Neural progenitor cell (in vitro differentiated cells): ENCODE measurements at regions not wholly inside any gene's neighbourhood (a gene's known extent, or its start where the extent isn't known, plus 50 kb on each side); places are given as distances from the start of the nearest gene placed in this dataset.

Experiments
- DNase-seq: peaks from one replicate; pipeline ENCODE4 v3.0.0-alpha.2; 2016; ENCODE audit warnings: low spot score
- H2AFZ ChIP-seq: fragments of 200-600 bp; sonication (generic); replicated peaks from 2 replicates; pipeline ENCODE4 v1.6.1; 2016; ENCODE audit warnings: antibody characterized with exemption
- H3F3A ChIP-seq: fragments of 200-600 bp; sonication (generic); 2 replicates; pipeline ENCODE4 v1.6.1; 2016; ENCODE audit warnings: antibody characterized with exemption, low read depth
- H3K27ac ChIP-seq: fragments of 200-600 bp; sonication (generic); 2 replicates; pipeline ENCODE4 v1.5.1; 2016; ENCODE audit warnings: mild to moderate bottlenecking
- H3K27me3 ChIP-seq: fragments of 200-600 bp; sonication (generic); 2 replicates; pipeline ENCODE4 v1.6.1; 2016; ENCODE audit warnings: mild to moderate bottlenecking, moderate library complexity
- H3K36me3 ChIP-seq: fragments of 200-600 bp; sonication (generic); 2 replicates; pipeline ENCODE4 v1.5.1; 2016
- H3K4me1 ChIP-seq: fragments of 200-600 bp; sonication (generic); 2 replicates; pipeline ENCODE4 v1.6.1; 2016; ENCODE audit warnings: mixed run types
- H3K4me2 ChIP-seq: fragments of 200-600 bp; sonication (generic); 2 replicates; pipeline ENCODE4 v1.6.1; 2016
- H3K4me3 ChIP-seq: fragments of 200-600 bp; sonication (generic); 2 replicates; pipeline ENCODE4 v1.5.1; 2016
- H3K79me2 ChIP-seq: fragments of 200-600 bp; sonication (generic); 2 replicates; pipeline ENCODE4 v1.6.1; 2016; ENCODE audit warnings: low read depth
- H3K9ac ChIP-seq: fragments of 200-600 bp; sonication (generic); 2 replicates; pipeline ENCODE4 v1.6.1; 2016
- H3K9me3 ChIP-seq: fragments of 200-600 bp; sonication (generic); 2 replicates; pipeline ENCODE4 v1.5.1; 2016; ENCODE audit warnings: low read depth
- H4K20me1 ChIP-seq: fragments of 200-600 bp; sonication (generic); 2 replicates; pipeline ENCODE4 v1.6.1; 2016; ENCODE audit warnings: low read depth
- H3K27ac Mint-ChIP-seq: 3 replicates; pipeline ENCODE4 v1.8.0; 2021; ENCODE audit warnings: mixed read lengths
- H3K27me3 Mint-ChIP-seq: 2 replicates; pipeline ENCODE4 v1.8.0; 2022; ENCODE audit warnings: low read depth, mild to moderate bottlenecking, inconsistent platforms, moderate library complexity, mixed read lengths; ENCODE audit not compliant: insufficient read depth
- H3K36me3 Mint-ChIP-seq: 3 replicates; pipeline ENCODE4 v1.8.0; 2021; ENCODE audit warnings: mixed read lengths
- H3K4me1 Mint-ChIP-seq: 3 replicates; pipeline ENCODE4 v1.8.0; 2021; ENCODE audit warnings: mixed read lengths
- H3K4me3 Mint-ChIP-seq: 3 replicates; pipeline ENCODE4 v1.8.0; 2021; ENCODE audit warnings: mild to moderate bottlenecking, moderate library complexity, mixed read lengths
- H3K9me3 Mint-ChIP-seq: 3 replicates; pipeline ENCODE4 v1.8.0; 2020; ENCODE audit warnings: mixed read lengths
- EZH2 ChIP-seq: fragments of 200-600 bp; sonication (generic); IDR thresholded peaks from 2 replicates; pipeline ENCODE4 v1.6.1; 2017; ENCODE audit warnings: antibody characterized with exemption, mild to moderate bottlenecking, moderate library complexity
- EZH2phosphoT487 ChIP-seq: fragments of 200-600 bp; sonication (generic); IDR thresholded peaks from 2 replicates; pipeline ENCODE4 v1.6.1; 2017; ENCODE audit warnings: antibody characterized with exemption
- TF ChIP-seq, protein P1 (sequence below): fragments of 200-600 bp; sonication (generic); IDR thresholded peaks from 2 replicates; pipeline ENCODE4 v1.5.1; 2017; ENCODE audit warnings: antibody characterized with exemption, mild to moderate bottlenecking

DNA sequence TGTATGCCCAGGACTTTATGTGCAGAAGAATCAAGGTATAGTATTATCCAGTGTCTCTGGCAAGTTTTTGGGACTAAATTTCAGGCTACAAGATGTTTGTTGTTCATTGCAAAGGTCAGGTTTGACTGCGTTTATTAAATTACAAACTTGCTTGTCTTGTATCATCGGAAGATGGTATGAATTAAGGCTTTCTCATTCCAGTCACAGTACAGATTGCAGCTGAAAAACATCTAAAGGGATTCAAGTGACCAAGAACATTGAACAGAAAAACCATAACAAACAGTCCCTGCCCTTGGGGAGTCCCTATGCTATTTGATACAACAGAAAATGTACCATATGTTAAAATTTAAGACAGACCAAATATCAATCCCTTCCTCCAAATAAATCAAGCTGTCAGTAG is 244.7 kb upstream of the TNC start:
- TF ChIP-seq, protein P1, sequence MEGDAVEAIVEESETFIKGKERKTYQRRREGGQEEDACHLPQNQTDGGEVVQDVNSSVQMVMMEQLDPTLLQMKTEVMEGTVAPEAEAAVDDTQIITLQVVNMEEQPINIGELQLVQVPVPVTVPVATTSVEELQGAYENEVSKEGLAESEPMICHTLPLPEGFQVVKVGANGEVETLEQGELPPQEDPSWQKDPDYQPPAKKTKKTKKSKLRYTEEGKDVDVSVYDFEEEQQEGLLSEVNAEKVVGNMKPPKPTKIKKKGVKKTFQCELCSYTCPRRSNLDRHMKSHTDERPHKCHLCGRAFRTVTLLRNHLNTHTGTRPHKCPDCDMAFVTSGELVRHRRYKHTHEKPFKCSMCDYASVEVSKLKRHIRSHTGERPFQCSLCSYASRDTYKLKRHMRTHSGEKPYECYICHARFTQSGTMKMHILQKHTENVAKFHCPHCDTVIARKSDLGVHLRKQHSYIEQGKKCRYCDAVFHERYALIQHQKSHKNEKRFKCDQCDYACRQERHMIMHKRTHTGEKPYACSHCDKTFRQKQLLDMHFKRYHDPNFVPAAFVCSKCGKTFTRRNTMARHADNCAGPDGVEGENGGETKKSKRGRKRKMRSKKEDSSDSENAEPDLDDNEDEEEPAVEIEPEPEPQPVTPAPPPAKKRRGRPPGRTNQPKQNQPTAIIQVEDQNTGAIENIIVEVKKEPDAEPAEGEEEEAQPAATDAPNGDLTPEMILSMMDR = no peak
- no peak for TF ChIP-seq EZH2
- no peaks in the 10 kb centered on the region for H4K20me1 ChIP-seq
- no peaks in the 10 kb centered on the region for H3F3A ChIP-seq
- H3K27ac ChIP-seq = no peak overlapping the region
- H3K9me3 ChIP-seq = no peaks in the 10 kb centered on the region
- no peak overlapping the region for H3K9ac ChIP-seq
- no peaks in the 10 kb centered on the region for H3K27me3 Mint-ChIP-seq
- no peak overlapping the region for H3K4me3 Mint-ChIP-seq
- H3K4me1 ChIP-seq = peaks cover 11% of the 10 kb centered on the region
- no peaks in the 10 kb centered on the region for H3K27me3 ChIP-seq
- no peak overlapping the region for H3K4me3 ChIP-seq
- no peak overlapping the region for H2AFZ ChIP-seq
- H3K36me3 Mint-ChIP-seq = no peaks in the 10 kb centered on the region
- DNase-seq = no peak
- no peaks in the 10 kb centered on the region for H3K4me1 Mint-ChIP-seq
- H3K27ac Mint-ChIP-seq = no peak overlapping the region
- no peaks in the 10 kb centered on the region for H3K36me3 ChIP-seq
- H3K9me3 Mint-ChIP-seq = no peaks in the 10 kb centered on the region
- no peaks in the 10 kb centered on the region for H3K79me2 ChIP-seq
- H3K4me2 ChIP-seq = no peak overlapping the region

DNA sequence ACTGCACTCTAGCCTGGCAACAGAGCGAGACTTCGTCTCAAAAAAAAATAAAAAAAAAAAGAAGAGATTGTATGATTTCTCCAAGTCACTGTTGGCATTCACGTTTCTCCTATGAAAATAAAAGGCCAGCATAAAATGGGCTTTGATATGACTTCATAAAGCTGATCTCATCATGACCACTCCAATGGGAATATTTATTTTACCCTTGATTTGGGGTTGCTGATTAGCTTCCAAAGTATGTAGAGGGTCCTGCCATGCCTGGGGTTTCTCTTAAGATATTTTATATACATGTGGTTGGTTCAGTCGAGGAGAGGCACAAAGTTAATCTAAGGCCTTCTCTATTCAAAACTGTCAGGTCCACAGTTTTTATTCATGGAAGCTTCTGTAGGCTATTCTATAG is 247.0 kb upstream of the TNC start:
- Mint-ChIP-seq H3K4me1 (no peaks in the 10 kb centered on the region), H3K27me3 (no peaks in the 10 kb centered on the region), H3K9me3 (no peaks in the 10 kb centered on the region), H3K36me3 (no peaks in the 10 kb centered on the region), H3K4me3 (no peak overlapping the region), H3K27ac (no peak overlapping the region)
- no peak for DNase-seq
- H3K4me2 ChIP-seq = no peak overlapping the region
- TF ChIP-seq, protein P1 = no peak
- TF ChIP-seq EZH2 (no peak), EZH2phosphoT487 (no peak)
- no peak overlapping the region for H3K27ac ChIP-seq
- H3K4me1 ChIP-seq = peaks cover 8% of the 10 kb centered on the region
- no peaks in the 10 kb centered on the region for H3K79me2 ChIP-seq
- H2AFZ ChIP-seq = no peak overlapping the region
- no peak overlapping the region for H3K4me3 ChIP-seq
- no peak overlapping the region for H3K9ac ChIP-seq
- no peaks in the 10 kb centered on the region for H4K20me1 ChIP-seq
- no peaks in the 10 kb centered on the region for H3F3A ChIP-seq
- no peaks in the 10 kb centered on the region for H3K27me3 ChIP-seq
- no peaks in the 10 kb centered on the region for H3K36me3 ChIP-seq
- H3K9me3 ChIP-seq = no peaks in the 10 kb centered on the region

DNA sequence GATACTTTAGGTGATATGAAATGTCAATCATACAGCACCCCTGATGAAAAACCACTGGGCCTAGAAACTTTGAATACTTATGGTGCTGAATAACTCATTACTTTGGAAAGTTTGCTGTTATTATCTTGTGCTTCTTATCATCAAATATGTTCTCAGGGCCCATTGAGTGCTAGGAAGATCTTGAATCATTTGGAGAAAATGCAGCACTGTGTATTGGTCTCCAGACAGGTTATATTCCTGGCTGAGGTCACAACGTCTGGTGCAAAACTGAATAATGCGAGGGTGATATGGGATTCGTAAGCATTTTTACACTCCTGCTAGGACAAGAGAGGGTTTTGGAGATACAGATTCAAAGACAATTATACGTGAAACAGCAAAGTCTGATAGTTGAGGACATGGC is 249.4 kb upstream of the TNC start:
- no peaks in the 10 kb centered on the region for H3K27me3 Mint-ChIP-seq
- H3K79me2 ChIP-seq = no peaks in the 10 kb centered on the region
- no peaks in the 10 kb centered on the region for H3K4me1 Mint-ChIP-seq
- H3K4me1 ChIP-seq = no peaks in the 10 kb centered on the region
- H3K9ac ChIP-seq = no peak overlapping the region
- H3K4me2 ChIP-seq = no peak overlapping the region
- H3K4me3 ChIP-seq = no peak overlapping the region
- H3K9me3 ChIP-seq = no peaks in the 10 kb centered on the region
- no peak overlapping the region for H2AFZ ChIP-seq
- peaks cover 2% of the 10 kb centered on the region for H3K9me3 Mint-ChIP-seq
- H3K27ac Mint-ChIP-seq = no peak overlapping the region
- H3K36me3 ChIP-seq = no peaks in the 10 kb centered on the region
- DNase-seq = no peak
- H3K27me3 ChIP-seq = no peaks in the 10 kb centered on the region
- H3K36me3 Mint-ChIP-seq = no peaks in the 10 kb centered on the region
- H4K20me1 ChIP-seq = no peaks in the 10 kb centered on the region
- no peak overlapping the region for H3K4me3 Mint-ChIP-seq
- TF ChIP-seq EZH2 = no peak
- no peak for TF ChIP-seq EZH2phosphoT487
- TF ChIP-seq, protein P1 = no peak
- no peaks in the 10 kb centered on the region for H3F3A ChIP-seq
- no peak overlapping the region for H3K27ac ChIP-seq
